Head of caudate nucleus (tissue), 42 donors: ENCODE measurements at regions not wholly inside any gene's neighbourhood (a gene's known extent, or its start where the extent isn't known, plus 50 kb on each side); places are given as distances from the start of the nearest gene placed in this dataset.

Source experiments
- DNase-seq, 42 donors: peaks; one replicate each; pipeline versions ENCODE4 v3.0.0 to v3.0.0-alpha.2; 2020 to 2021; ENCODE audit warnings: mixed read lengths in 7 of 42
- intact Hi-C: fragments of 100-400 bp; cut with DNase I; formaldehyde crosslinking; loops from one replicate; pipeline ENCODE4 v1.15.0; 2022

GRCh38 chr3:40841570-40842109 is 316.9 kb downstream of the ZNF621 start:
- intact Hi-C loops, result no loop called here
- DNase-seq, result no peak

- intact Hi-C loops, result no loop called here
Observed at GRCh38 chr3:40842714-40843113, 318.0 kb downstream of the ZNF621 start.

GRCh38 chr3:40843208-40843624 is 318.5 kb downstream of the ZNF621 start:
- intact Hi-C loops, result no loop called here

More at GRCh38 chr3:40842714-40843113, 318.0 kb downstream of the ZNF621 start:
- DNase-seq, result no peak

GRCh38 chr3:40843851-40844548 is 319.2 kb downstream of the ZNF621 start:
- DNase-seq, result no peak
- intact Hi-C loops, result no loop called here

More at GRCh38 chr3:40843208-40843624, 318.5 kb downstream of the ZNF621 start:
- DNase-seq, result no peak

GRCh38 chr3:40844896-40845295 is 320.1 kb downstream of the ZNF621 start:
- DNase-seq, result no peak
- intact Hi-C loops, result no loop called here

GRCh38 chr3:40845447-40845846 is 320.7 kb downstream of the ZNF621 start:
- no peak for DNase-seq
- intact Hi-C loops, result no loop called here

GRCh38 chr3:40845916-40846315 is 321.2 kb downstream of the ZNF621 start:
- intact Hi-C loops, result no loop called here
- DNase-seq, result no peak

- intact Hi-C loops, result no loop called here
- DNase-seq, result no peak
Observed at GRCh38 chr3:40846451-40846850, 321.7 kb downstream of the ZNF621 start.

GRCh38 chr3:40847551-40847992 is 322.8 kb downstream of the ZNF621 start:
- intact Hi-C loops, result no loop called here
- peak in 1 of 42 donors; percentile 13 for DNase-seq

- DNase-seq, result no peak
Observed at GRCh38 chr3:40848421-40848820, 323.7 kb downstream of the ZNF621 start.

GRCh38 chr3:40850861-40851260 is 326.1 kb downstream of the ZNF621 start:
- intact Hi-C loops, result no loop called here
- no peak for DNase-seq

More at GRCh38 chr3:40848421-40848820, 323.7 kb downstream of the ZNF621 start:
- intact Hi-C loops, result no loop called here

GRCh38 chr3:40851836-40852235 is 327.1 kb downstream of the ZNF621 start:
- intact Hi-C loops, result no loop called here
- DNase-seq, result no peak

- DNase-seq, result no peak
- intact Hi-C loops, result no loop called here
Observed at GRCh38 chr3:40852712-40853111, 328.0 kb downstream of the ZNF621 start.

GRCh38 chr3:40853474-40853873 is 328.7 kb downstream of the ZNF621 start:
- intact Hi-C loops, result no loop called here
- DNase-seq, result no peak

- intact Hi-C loops, result no loop called here
- no peak for DNase-seq
Observed at GRCh38 chr3:40855871-40856270, 331.1 kb downstream of the ZNF621 start.

GRCh38 chr3:40858364-40859115 is 333.8 kb downstream of the ZNF621 start:
- intact Hi-C loops, result no loop called here
- DNase-seq, result peak in 1 of 42 donors; percentile 15

GRCh38 chr3:40862946-40863345 is 336.4 kb upstream of the CTNNB1 start:
- intact Hi-C loops, result no loop called here
- DNase-seq, result peak in 1 of 42 donors; percentile 2

GRCh38 chr3:40864146-40864782 is 335.0 kb upstream of the CTNNB1 start:
- intact Hi-C loops, result no loop called here
- DNase-seq, result no peak

GRCh38 chr3:40864915-40865314 is 334.4 kb upstream of the CTNNB1 start:
- no peak for DNase-seq
- intact Hi-C loops, result no loop called here

- intact Hi-C loops, result no loop called here
- DNase-seq, result peak in 27 of 42 donors; percentile 3 to 76 (median 34)
Observed at GRCh38 chr3:40867797-40868196, 331.5 kb upstream of the CTNNB1 start.
